DND-41 (cell line): ENCODE measurements at regions not wholly inside any gene's neighbourhood (a gene's known extent, or its start where the extent isn't known, plus 50 kb on each side); places are given as distances from the start of the nearest gene placed in this dataset.

Source experiments
- ATAC-seq: fragments of 200-7000 bp; cut with Tn5 transposase; 3 replicates; pipeline ENCODE4 v1.9.1; 2021; ENCODE audit warnings: low read depth; ENCODE audit not compliant: insufficient read depth
- DNase-seq: peaks from one replicate; pipeline ENCODE4 v3.0.0-alpha.2; 2020
- H2AFZ ChIP-seq: 2 replicates; pipeline ENCODE4 v1.6.0; 2012; ENCODE audit warnings: low read depth, low read length
- H3K27ac ChIP-seq: 2 replicates; pipeline ENCODE4 v1.5.1; 2012; ENCODE audit warnings: low read length, inconsistent platforms
- H3K27me3 ChIP-seq: fragments of 200-600 bp; sonication (generic); 2 replicates; pipeline ENCODE4 v1.6.0; 2012; ENCODE audit warnings: low read length, mild to moderate bottlenecking, inconsistent platforms; ENCODE audit not compliant: insufficient read depth, poor library complexity
- H3K36me3 ChIP-seq: 2 replicates; pipeline ENCODE4 v1.5.1; 2012; ENCODE audit warnings: low read length, inconsistent platforms; ENCODE audit not compliant: insufficient read depth
- H3K4me1 ChIP-seq: 2 replicates; pipeline ENCODE4 v1.5.1; 2012; ENCODE audit warnings: mild to moderate bottlenecking, low read length; ENCODE audit not compliant: insufficient read depth
- H3K4me2 ChIP-seq: 2 replicates; pipeline ENCODE4 v1.6.0; 2012; ENCODE audit warnings: mild to moderate bottlenecking, moderate library complexity, low read length, inconsistent platforms; ENCODE audit not compliant: insufficient read depth
- H3K4me3 ChIP-seq, 2 experiments: fragments of 200-600 bp in 1 of 2; shearing (Covaris generic) in 1 of 2; 2 replicates each; pipeline ENCODE4 v1.5.1; 2012 to 2016; ENCODE audit warnings: inconsistent platforms in 2 of 2, low read length in 2 of 2, mild to moderate bottlenecking in 2 of 2, low read depth in 1 of 2, moderate library complexity in 1 of 2
- H3K79me2 ChIP-seq: 2 replicates; pipeline ENCODE4 v1.6.0; 2012; ENCODE audit warnings: low read length, inconsistent platforms; ENCODE audit not compliant: insufficient read depth
- H3K9ac ChIP-seq: 2 replicates; pipeline ENCODE4 v1.6.0; 2012; ENCODE audit warnings: low read depth, mild to moderate bottlenecking, inconsistent platforms, low read length, moderate library complexity
- H3K9me3 ChIP-seq: 2 replicates; pipeline ENCODE4 v1.5.1; 2012; ENCODE audit warnings: low read length, moderate library complexity, mild to moderate bottlenecking, inconsistent platforms; ENCODE audit not compliant: insufficient read depth, severe bottlenecking
- H4K20me1 ChIP-seq: 2 replicates; pipeline ENCODE4 v1.6.0; 2012; ENCODE audit warnings: low read length; ENCODE audit not compliant: insufficient read depth
- EZH2 ChIP-seq: IDR thresholded peaks from 3 replicates; pipeline ENCODE4 v1.6.1; 2012; ENCODE audit warnings: borderline replicate concordance, low read depth, mild to moderate bottlenecking, moderate library complexity, low read length, inconsistent platforms; ENCODE audit not compliant: severe bottlenecking
- TF ChIP-seq, protein P1 (sequence below): IDR thresholded peaks from 2 replicates; pipeline ENCODE4 v1.5.1; 2012; ENCODE audit warnings: borderline replicate concordance, low read length, moderate library complexity, mild to moderate bottlenecking; ENCODE audit not compliant: poor library complexity, severe bottlenecking; ENCODE audit errors: extremely low read depth

DNA sequence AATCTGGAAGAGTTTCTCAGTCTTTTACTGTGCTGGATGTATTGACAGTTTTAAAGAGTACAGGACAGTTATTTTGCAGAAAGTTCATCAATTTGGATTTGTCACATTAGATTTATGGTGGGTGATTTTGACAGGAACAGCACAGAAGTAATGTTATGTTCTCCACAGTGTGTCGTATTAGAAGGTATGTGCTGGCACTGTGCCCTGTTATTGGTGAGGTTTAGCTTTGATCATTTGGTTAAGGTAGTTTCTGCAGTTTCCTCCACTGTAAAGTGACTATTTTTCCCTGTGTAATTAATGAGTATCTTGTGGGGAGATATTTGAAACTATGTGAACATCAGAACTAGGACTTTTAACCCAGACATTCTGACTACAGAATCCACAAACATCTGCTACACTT, 308.5 kb upstream of the TBX3 start:
- Histone ChIP-seq H3K9ac (no peak overlapping the region), H3K27ac (no peak overlapping the region), H2AFZ (no peak overlapping the region), H3K36me3 (no peaks in the 10 kb centered on the region), H3K27me3 (no peaks in the 10 kb centered on the region), H3K4me2 (no peak overlapping the region), H3K9me3 (peaks cover 3% of the 10 kb centered on the region), H3K4me1 (no peaks in the 10 kb centered on the region), H3K4me3 (no peak overlapping the region), H4K20me1 (no peaks in the 10 kb centered on the region), H3K79me2 (no peaks in the 10 kb centered on the region)
- DNase-seq, result no peak
- TF ChIP-seq, protein P1, sequence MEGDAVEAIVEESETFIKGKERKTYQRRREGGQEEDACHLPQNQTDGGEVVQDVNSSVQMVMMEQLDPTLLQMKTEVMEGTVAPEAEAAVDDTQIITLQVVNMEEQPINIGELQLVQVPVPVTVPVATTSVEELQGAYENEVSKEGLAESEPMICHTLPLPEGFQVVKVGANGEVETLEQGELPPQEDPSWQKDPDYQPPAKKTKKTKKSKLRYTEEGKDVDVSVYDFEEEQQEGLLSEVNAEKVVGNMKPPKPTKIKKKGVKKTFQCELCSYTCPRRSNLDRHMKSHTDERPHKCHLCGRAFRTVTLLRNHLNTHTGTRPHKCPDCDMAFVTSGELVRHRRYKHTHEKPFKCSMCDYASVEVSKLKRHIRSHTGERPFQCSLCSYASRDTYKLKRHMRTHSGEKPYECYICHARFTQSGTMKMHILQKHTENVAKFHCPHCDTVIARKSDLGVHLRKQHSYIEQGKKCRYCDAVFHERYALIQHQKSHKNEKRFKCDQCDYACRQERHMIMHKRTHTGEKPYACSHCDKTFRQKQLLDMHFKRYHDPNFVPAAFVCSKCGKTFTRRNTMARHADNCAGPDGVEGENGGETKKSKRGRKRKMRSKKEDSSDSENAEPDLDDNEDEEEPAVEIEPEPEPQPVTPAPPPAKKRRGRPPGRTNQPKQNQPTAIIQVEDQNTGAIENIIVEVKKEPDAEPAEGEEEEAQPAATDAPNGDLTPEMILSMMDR, result no peak
- TF ChIP-seq EZH2, result no peak
- ATAC-seq, result no peak

DNA sequence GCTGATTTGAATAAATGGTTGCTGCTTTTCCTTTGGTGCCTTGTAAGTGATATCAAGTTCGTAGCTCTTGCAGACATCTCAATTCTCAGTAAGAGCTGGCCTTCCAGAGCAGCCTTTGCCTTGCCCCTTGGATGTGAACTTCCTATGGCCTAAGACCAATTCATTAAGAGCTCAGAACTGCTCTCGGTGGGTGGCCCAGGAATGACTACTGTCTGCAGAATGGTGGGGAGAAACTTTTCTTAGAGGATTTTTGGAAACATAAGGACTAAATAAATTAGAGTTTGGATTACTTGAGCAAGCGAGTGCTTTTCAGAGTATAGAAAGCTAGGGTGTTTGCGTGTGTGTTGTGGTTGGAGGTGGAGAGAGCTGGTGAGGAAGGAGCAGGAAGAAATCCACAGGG, 306.4 kb upstream of the TBX3 start:
- H3K27ac ChIP-seq, result no peak overlapping the region
- H3K4me3 ChIP-seq, result no peak overlapping the region
- no peak for ATAC-seq
- no peak overlapping the region for H3K9ac ChIP-seq
- no peak for DNase-seq
- no peaks in the 10 kb centered on the region for H3K9me3 ChIP-seq
- no peaks in the 10 kb centered on the region for H3K79me2 ChIP-seq
- H3K36me3 ChIP-seq, result no peaks in the 10 kb centered on the region
- no peak overlapping the region for H2AFZ ChIP-seq
- no peak overlapping the region for H3K4me2 ChIP-seq
- no peaks in the 10 kb centered on the region for H3K4me1 ChIP-seq
- H4K20me1 ChIP-seq, result no peaks in the 10 kb centered on the region
- TF ChIP-seq, protein P1, result no peak
- TF ChIP-seq EZH2, result no peak
- no peaks in the 10 kb centered on the region for H3K27me3 ChIP-seq

DNA sequence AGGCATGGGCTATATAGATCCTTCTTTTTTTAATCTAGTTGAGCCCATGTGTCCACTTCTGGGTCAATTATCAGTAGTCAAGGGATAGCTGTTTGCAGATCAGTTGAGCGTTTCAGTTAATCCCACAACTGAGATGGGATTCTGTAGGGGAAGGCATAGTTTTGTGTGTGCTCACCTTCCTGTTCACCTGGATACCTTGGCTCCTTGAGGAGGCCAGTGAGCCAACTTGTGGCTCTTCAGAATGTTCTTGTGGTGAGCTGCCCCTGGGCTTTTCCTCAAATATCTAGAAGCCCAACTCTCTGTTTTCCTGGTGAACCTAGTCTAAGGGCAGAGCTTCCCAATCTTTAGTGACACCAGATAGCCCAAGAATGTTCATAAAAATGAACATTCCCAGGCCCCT, 302.9 kb upstream of the TBX3 start:
- no peak for DNase-seq
- Histone ChIP-seq H3K4me2 (no peak overlapping the region), H3K4me3 (no peak overlapping the region), H3K79me2 (no peaks in the 10 kb centered on the region), H3K36me3 (no peaks in the 10 kb centered on the region), H2AFZ (no peak overlapping the region), H3K4me1 (no peaks in the 10 kb centered on the region), H3K27ac (no peak overlapping the region), H3K9me3 (no peaks in the 10 kb centered on the region), H3K9ac (no peak overlapping the region), H3K27me3 (no peaks in the 10 kb centered on the region), H4K20me1 (no peaks in the 10 kb centered on the region)
- ATAC-seq, result no peak
- TF ChIP-seq, protein P1, result no peak
- TF ChIP-seq EZH2, result no peak

DNA sequence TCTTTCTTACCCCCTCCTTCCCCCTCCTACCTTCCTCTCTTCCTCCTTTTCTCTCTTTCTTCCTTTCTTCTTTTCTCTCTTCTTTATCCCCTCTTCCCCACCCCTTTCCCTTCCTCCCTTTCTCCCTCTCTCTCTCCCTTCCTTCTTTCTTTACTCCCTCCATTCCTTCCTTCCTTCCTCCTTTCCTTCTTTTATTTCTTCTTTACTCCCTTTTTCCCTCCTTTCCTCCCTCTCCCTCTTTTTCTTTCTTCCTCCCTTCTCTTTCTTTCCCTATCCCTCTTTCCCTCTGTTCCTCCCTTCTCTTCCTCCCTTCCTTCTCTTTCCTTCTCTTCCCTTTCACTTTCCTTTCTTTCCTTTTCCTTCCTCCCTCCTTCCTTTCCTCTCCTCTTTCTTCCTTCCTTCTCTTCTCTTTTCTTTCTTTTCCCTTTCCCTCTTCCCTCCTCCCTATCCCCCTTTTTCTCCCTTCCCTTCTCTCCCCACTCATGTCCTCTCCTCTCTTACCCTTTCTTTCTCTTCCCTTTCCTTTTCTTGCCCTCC, 302.3 kb upstream of the TBX3 start:
- Histone ChIP-seq H3K27me3 (no peaks in the 10 kb centered on the region), H3K4me2 (no peak overlapping the region), H3K36me3 (no peaks in the 10 kb centered on the region), H3K9ac (no peak overlapping the region), H3K27ac (no peak overlapping the region), H3K9me3 (no peaks in the 10 kb centered on the region), H4K20me1 (no peaks in the 10 kb centered on the region), H3K4me1 (no peaks in the 10 kb centered on the region), H3K4me3 (no peak overlapping the region), H3K79me2 (no peaks in the 10 kb centered on the region), H2AFZ (no peak overlapping the region)
- no peak for DNase-seq
- no peak for TF ChIP-seq EZH2
- TF ChIP-seq, protein P1, result no peak
- no peak for ATAC-seq
